Gastroesophageal sphincter (tissue), 3 donors: ENCODE measurements at regions not wholly inside any gene's neighbourhood (a gene's known extent, or its start where the extent isn't known, plus 50 kb on each side); places are given as distances from the start of the nearest gene placed in this dataset.

ENCODE experiments used
- POLR2AphosphoS5 ChIP-seq: sonication (generic); formaldehyde crosslinking; IDR thresholded peaks from one replicate; pipeline ENCODE4 v1.6.1; 2017; ENCODE audit warnings: antibody characterized with exemption
- TF ChIP-seq, protein P1 (sequence below), 4 experiments: fragments of 200-600 bp in 2 of 4; fragments of 450-650 bp in 2 of 4; sonication (generic) in 1 of 4; IDR thresholded peaks; one replicate each; pipeline ENCODE4 v1.5.1; 2017 to 2019; ENCODE audit warnings: antibody characterized with exemption in 4 of 4, mild to moderate bottlenecking in 2 of 4, moderate library complexity in 2 of 4

DNA sequence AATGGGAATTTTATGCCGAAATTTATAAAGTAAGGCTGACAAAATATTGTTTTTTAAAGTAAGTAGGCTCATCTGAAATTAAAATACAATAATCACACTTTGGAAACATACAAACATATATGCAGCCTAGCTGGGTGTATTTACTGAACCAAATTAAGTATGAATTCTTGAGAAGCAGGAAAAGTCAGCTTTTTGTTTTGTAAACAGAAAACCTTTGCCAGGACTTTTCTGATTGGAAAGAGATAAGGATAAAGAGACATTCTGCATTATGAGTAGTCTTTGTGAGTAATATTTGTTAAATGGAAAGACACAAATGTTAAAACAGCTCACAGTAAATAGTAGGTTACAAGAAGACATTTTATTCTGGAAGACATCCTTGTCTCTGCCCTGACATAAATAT, 1380.8 kb downstream of the GRIK2 start:
- TF ChIP-seq, protein P1, sequence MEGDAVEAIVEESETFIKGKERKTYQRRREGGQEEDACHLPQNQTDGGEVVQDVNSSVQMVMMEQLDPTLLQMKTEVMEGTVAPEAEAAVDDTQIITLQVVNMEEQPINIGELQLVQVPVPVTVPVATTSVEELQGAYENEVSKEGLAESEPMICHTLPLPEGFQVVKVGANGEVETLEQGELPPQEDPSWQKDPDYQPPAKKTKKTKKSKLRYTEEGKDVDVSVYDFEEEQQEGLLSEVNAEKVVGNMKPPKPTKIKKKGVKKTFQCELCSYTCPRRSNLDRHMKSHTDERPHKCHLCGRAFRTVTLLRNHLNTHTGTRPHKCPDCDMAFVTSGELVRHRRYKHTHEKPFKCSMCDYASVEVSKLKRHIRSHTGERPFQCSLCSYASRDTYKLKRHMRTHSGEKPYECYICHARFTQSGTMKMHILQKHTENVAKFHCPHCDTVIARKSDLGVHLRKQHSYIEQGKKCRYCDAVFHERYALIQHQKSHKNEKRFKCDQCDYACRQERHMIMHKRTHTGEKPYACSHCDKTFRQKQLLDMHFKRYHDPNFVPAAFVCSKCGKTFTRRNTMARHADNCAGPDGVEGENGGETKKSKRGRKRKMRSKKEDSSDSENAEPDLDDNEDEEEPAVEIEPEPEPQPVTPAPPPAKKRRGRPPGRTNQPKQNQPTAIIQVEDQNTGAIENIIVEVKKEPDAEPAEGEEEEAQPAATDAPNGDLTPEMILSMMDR (IDR thresholded peaks at IDR 0.05): no peak
- no peak for TF ChIP-seq POLR2AphosphoS5
